Kidney (tissue), 13 donors: ENCODE measurements at regions not wholly inside any gene's neighbourhood (a gene's known extent, or its start where the extent isn't known, plus 50 kb on each side); places are given as distances from the start of the nearest gene placed in this dataset.
"Not testable (repeated sequence)": the region's sequence is repeated elsewhere in the genome, so short reads cannot be mapped to it uniquely, and the experiment has no call there.

Experiments used
- DNase-seq, 5 donors: peaks; one replicate each; pipeline ENCODE4 v3.0.0-alpha.2; 2013 to 2020
- FAIRE-seq: peaks from 2 replicates; lab custom pipeline; 2012; peaks lifted over from hg19 to GRCh38; lab: Jason Lieb, UNC
- H3K27ac ChIP-seq, 2 donors: one replicate each; pipeline ENCODE4 v1.7.0; 2013; ENCODE audit warnings: low read depth in 2 of 2, low read length in 2 of 2, inconsistent platforms in 1 of 2
- H3K27me3 ChIP-seq: one replicate; pipeline ENCODE4 v1.7.1; 2013; ENCODE audit warnings: low read length, inconsistent platforms; ENCODE audit not compliant: control insufficient read depth, insufficient read depth
- H3K36me3 ChIP-seq, 3 donors: one replicate each; pipeline versions ENCODE4 v1.7.0 to v1.7.1; 2013; ENCODE audit warnings: low read length in 3 of 3, control low read depth in 1 of 3, inconsistent platforms in 1 of 3; ENCODE audit not compliant: insufficient read depth in 3 of 3, control insufficient read depth in 2 of 3
- H3K4me1 ChIP-seq, 3 donors: one replicate each; pipeline versions ENCODE4 v1.7.0 to v1.7.1; 2013; ENCODE audit warnings: low read length in 3 of 3, inconsistent platforms in 1 of 3, low read depth in 1 of 3; ENCODE audit not compliant: control insufficient read depth in 2 of 3, insufficient read depth in 2 of 3
- H3K4me3 ChIP-seq, 3 donors: one replicate each; pipeline versions ENCODE4 v1.7.0 to v1.8.1; 2013; ENCODE audit warnings: low read length in 3 of 3, control low read depth in 1 of 3, inconsistent platforms in 1 of 3
- H3K9ac ChIP-seq, 3 donors: one replicate each; pipeline versions ENCODE4 v1.7.0 to v1.7.1; 2013; ENCODE audit warnings: low read length in 3 of 3, control low read depth in 1 of 3, inconsistent platforms in 1 of 3
- H3K9me3 ChIP-seq, 3 donors: one replicate each; pipeline versions ENCODE4 v1.7.0 to v1.7.1; 2013; ENCODE audit warnings: low read length in 3 of 3, control low read depth in 1 of 3, inconsistent platforms in 1 of 3; ENCODE audit not compliant: control insufficient read depth in 2 of 3, insufficient read depth in 1 of 3
- intact Hi-C: fragments of 100-400 bp; cut with DNase I; formaldehyde crosslinking; loops from one replicate; pipeline ENCODE4 v1.11.1; 2022
- TF ChIP-seq, protein P1 (sequence below): IDR thresholded peaks from 3 replicates; pipeline ENCODE4 v1.5.1; 2012; ENCODE audit warnings: mild to moderate bottlenecking, moderate library complexity, borderline replicate concordance; ENCODE audit not compliant: insufficient read depth; ENCODE audit errors: extremely low read depth
- donor health status: control.
- donor health status: control.
- donor health status: control.
- donor health status: control.
- donor health status: control.
- donor health status: DM: yes; HTN: yes; CAD: no.
- donor health status: Normal renal cell carcinoma (clear cell type).

DNA sequence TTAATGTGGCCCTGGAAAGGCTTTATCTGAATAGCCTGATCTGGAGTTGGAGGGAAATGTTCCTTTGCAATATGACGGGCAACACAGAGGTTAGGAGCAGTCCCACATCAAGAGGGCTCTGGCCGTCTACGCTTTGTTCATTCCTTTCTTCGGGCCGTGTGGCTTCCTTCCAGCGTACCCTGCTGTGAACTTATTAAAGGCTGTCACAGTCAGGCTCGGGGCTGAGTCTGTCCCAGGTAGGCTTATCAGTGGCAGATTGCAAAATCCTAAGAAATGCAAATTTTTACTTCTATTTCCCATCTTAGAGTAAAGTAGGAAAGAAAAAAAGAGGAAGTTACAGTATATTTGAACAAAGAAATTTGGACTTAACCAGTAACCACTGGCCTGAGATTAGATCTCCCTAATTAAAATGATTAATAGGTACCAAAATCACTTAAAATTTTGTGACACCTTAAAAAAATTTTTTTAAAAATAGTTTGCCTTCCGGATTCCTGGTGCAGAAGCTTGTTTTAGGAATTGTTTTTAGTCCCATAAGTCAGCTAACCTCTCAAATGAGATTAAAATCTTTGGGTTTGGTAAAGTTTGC is 453.1 kb upstream of the MKI67 start:
- Histone ChIP-seq H3K9ac (no peak overlapping the region), H3K36me3 (no peaks in the 10 kb centered on the region), H3K4me3 (no peak overlapping the region), H3K4me1 (no peaks in the 10 kb centered on the region), H3K27ac (no peak overlapping the region), H3K27me3 (no peaks in the 10 kb centered on the region), H3K9me3 (no peaks in the 10 kb centered on the region)
- intact Hi-C loops, result no loop called here
- TF ChIP-seq, protein P1, sequence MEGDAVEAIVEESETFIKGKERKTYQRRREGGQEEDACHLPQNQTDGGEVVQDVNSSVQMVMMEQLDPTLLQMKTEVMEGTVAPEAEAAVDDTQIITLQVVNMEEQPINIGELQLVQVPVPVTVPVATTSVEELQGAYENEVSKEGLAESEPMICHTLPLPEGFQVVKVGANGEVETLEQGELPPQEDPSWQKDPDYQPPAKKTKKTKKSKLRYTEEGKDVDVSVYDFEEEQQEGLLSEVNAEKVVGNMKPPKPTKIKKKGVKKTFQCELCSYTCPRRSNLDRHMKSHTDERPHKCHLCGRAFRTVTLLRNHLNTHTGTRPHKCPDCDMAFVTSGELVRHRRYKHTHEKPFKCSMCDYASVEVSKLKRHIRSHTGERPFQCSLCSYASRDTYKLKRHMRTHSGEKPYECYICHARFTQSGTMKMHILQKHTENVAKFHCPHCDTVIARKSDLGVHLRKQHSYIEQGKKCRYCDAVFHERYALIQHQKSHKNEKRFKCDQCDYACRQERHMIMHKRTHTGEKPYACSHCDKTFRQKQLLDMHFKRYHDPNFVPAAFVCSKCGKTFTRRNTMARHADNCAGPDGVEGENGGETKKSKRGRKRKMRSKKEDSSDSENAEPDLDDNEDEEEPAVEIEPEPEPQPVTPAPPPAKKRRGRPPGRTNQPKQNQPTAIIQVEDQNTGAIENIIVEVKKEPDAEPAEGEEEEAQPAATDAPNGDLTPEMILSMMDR, result no peak
- FAIRE-seq (no peak), DNase-seq (no peak)

DNA sequence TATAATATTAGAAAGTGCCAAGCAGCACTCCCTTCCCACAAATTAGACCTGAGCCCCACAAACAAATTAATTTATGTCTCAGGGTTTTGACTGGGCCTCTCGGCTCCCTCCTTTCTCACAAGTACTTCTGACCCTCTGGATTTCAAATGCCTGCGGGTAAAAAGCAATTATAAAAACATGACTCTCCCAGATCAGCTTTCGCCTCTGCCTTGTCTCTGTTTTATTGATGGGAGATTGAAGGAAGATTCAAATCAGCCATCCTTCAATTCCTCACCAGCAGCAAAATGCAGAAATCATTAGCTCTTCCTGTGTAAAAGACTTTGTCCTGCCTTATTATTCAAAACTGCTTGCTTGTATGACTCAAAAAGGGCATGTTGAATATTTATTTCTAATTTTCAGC is 453.7 kb upstream of the MKI67 start:
- H3K27ac ChIP-seq, result no peak overlapping the region
- no peaks in the 10 kb centered on the region for H3K4me1 ChIP-seq
- H3K4me3 ChIP-seq, result no peak overlapping the region
- DNase-seq (peak in 2 of 5 donors; percentile 29 to 53), FAIRE-seq (no peak)
- intact Hi-C loops, result no loop called here
- H3K27me3 ChIP-seq, result no peaks in the 10 kb centered on the region
- H3K9me3 ChIP-seq, result no peaks in the 10 kb centered on the region
- H3K9ac ChIP-seq, result no peak overlapping the region
- TF ChIP-seq, protein P1, result no peak
- no peaks in the 10 kb centered on the region for H3K36me3 ChIP-seq

DNA sequence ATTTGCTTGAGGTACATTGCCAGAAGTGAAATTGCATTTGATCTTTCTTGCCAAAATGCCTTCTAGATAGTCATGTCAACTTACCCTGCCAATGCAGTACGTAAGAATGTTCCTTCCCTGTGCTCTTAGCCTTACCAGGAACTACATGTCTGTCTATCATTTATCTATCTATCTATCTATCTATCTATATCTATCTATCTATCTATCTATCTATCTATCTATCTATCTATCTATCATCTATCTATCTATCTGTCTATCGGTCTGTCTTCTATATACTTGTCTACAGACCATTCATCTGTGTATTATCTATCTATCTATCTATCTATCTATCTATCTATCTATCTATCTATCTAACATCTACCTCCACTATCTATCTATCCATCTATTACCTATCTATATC is 456.9 kb upstream of the MKI67 start:
- H3K9me3 ChIP-seq, H3K36me3 ChIP-seq, H3K4me1 ChIP-seq, H3K27me3 ChIP-seq, DNase-seq, H3K4me3 ChIP-seq, H3K9ac ChIP-seq, H3K27ac ChIP-seq, intact Hi-C loops, FAIRE-seq: not testable (repeated sequence)

DNA sequence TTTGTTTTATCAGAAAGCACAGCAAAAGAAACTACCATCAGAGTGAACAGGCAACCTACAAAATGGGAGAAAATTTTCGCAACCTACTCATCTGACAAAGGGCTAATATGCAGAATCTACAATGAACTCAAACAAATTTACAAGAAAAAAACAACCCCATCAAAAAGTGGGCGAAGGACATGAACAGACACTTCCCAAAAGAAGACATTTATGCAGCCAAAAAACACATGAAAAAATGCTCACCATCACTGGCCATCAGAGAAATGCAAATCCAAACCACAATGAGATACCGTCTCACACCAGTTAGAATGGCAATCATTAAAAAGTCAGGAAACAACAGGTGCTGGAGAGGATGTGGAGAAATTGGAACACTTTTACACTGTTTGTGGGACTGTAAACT is 460.4 kb upstream of the MKI67 start:
- H3K27ac ChIP-seq, H3K4me1 ChIP-seq, DNase-seq, intact Hi-C loops, FAIRE-seq, H3K4me3 ChIP-seq, H3K36me3 ChIP-seq, H3K9ac ChIP-seq, H3K9me3 ChIP-seq, H3K27me3 ChIP-seq: not testable (repeated sequence)

DNA sequence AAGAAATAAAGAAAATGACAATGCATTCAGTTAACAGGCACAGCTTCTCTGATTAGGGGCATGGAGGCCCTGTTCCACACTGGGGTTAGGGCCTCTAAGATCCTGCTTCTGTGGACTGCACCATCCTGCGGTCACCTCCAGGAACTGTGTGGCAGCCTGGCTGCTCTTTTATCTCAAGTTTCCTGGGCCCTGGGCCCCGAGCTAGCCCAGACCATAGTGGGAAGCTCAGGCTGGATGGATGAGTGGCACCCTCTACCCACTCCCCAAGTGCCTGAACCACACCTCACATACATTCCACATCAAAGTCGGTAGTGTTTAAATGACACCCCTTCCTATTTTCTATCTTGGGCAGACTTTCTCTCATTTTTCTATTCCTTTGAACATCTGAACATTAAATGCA is 461.5 kb upstream of the MKI67 start:
- no peaks in the 10 kb centered on the region for H3K36me3 ChIP-seq
- TF ChIP-seq, protein P1, result no peak
- H3K9ac ChIP-seq, result no peak overlapping the region
- H3K4me3 ChIP-seq, result no peak overlapping the region
- no peaks in the 10 kb centered on the region for H3K9me3 ChIP-seq
- no peak for FAIRE-seq
- H3K27ac ChIP-seq, result no peak overlapping the region
- intact Hi-C loops, result no loop called here
- DNase-seq, result no peak
- H3K27me3 ChIP-seq, result no peaks in the 10 kb centered on the region
- no peaks in the 10 kb centered on the region for H3K4me1 ChIP-seq
